Loucy (cell line): ENCODE measurements at regions not wholly inside any gene's neighbourhood (a gene's known extent, or its start where the extent isn't known, plus 50 kb on each side); places are given as distances from the start of the nearest gene placed in this dataset.

ENCODE experiments used
- EZH2phosphoT487 ChIP-seq: fragments of 200-600 bp; IDR thresholded peaks from 2 replicates; pipeline ENCODE4 v1.6.1; 2018; ENCODE audit warnings: antibody characterized with exemption, mild to moderate bottlenecking, moderate library complexity, borderline replicate concordance
- TF ChIP-seq, protein P1 (sequence below): fragments of 200-600 bp; sonication (generic); conservative IDR thresholded peaks from 2 replicates; pipeline ENCODE4 v1.5.1; 2014; ENCODE audit warnings: mild to moderate bottlenecking, antibody characterized with exemption, low read length

GRCh38 chr3:66659056-66659455, 158.2 kb upstream of the LRIG1 start:
- TF ChIP-seq, protein P1, sequence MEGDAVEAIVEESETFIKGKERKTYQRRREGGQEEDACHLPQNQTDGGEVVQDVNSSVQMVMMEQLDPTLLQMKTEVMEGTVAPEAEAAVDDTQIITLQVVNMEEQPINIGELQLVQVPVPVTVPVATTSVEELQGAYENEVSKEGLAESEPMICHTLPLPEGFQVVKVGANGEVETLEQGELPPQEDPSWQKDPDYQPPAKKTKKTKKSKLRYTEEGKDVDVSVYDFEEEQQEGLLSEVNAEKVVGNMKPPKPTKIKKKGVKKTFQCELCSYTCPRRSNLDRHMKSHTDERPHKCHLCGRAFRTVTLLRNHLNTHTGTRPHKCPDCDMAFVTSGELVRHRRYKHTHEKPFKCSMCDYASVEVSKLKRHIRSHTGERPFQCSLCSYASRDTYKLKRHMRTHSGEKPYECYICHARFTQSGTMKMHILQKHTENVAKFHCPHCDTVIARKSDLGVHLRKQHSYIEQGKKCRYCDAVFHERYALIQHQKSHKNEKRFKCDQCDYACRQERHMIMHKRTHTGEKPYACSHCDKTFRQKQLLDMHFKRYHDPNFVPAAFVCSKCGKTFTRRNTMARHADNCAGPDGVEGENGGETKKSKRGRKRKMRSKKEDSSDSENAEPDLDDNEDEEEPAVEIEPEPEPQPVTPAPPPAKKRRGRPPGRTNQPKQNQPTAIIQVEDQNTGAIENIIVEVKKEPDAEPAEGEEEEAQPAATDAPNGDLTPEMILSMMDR: no peak
- no peak for TF ChIP-seq EZH2phosphoT487
